ENCODE measurements at regions not wholly inside any gene's neighbourhood (a gene's known extent, or its start where the extent isn't known, plus 50 kb on each side); places are given as distances from the start of the nearest gene placed in this dataset.

DNA sequence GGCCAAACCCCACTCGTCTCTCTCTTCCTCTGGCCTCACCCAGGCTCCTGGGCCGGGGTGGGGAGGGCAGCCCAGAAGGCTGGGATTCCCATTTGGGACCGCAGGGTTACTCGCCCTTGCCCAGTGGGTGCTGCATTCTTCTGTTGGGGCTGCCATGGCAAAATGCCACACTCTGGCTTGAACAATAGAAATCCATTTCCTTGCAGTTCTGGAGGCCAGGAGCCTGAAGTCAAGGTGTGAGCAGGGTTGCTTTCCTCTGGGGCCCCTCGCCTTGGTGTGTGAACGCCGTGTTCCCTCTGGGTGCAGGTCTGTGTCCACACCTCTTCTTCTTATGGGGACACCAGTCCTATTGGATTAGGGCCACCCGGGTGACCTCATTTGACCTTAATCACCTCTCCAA lies 105.8 kb upstream of the GSE1 start:
- no peak overlapping the region for H3K27ac ChIP-seq (ENCODE audit: low read depth in 1 of 2, low read length in 2 of 2)
- no peak overlapping the region for H3K27ac Mint-ChIP-seq
- intact Hi-C loops (cut with micrococcal nuclease) = no loop called here
- no peak for DNase-seq
- no peaks in the 10 kb centered on the region for H3K36me3 Mint-ChIP-seq
- no peaks in the 10 kb centered on the region for H3K27me3 ChIP-seq (ENCODE audit: control insufficient read depth in 2 of 2, insufficient read depth in 2 of 2, low read length in 2 of 2)
- no peaks in the 10 kb centered on the region for H3K79me2 ChIP-seq (ENCODE audit: insufficient read depth, low read length)
- 85% methylated on average over 7 of the region's 8 CpGs for WGBS (ENCODE audit: insufficient coverage)
- no peaks in the 10 kb centered on the region for H3K4me1 Mint-ChIP-seq
- H3K9me3 ChIP-seq (replicated peaks in 1 of 2; ENCODE audit: control insufficient read depth in 1 of 2, insufficient read depth in 1 of 2, low read length in 2 of 2) = no peaks in the 10 kb centered on the region
- H3K9me3 Mint-ChIP-seq = no peaks in the 10 kb centered on the region
- no peak overlapping the region for H3K4me3 ChIP-seq (replicated peaks in 1 of 3; ENCODE audit: low read depth in 2 of 3, low read length in 3 of 3)
- no peaks in the 10 kb centered on the region for H3K36me3 ChIP-seq (replicated peaks in 1 of 2; ENCODE audit: control insufficient read depth in 1 of 2, insufficient read depth in 2 of 2, low read length in 2 of 2)
- no peaks in the 10 kb centered on the region for H4K20me1 ChIP-seq (ENCODE audit: insufficient read depth, low read length)
- TF ChIP-seq, protein P1, sequence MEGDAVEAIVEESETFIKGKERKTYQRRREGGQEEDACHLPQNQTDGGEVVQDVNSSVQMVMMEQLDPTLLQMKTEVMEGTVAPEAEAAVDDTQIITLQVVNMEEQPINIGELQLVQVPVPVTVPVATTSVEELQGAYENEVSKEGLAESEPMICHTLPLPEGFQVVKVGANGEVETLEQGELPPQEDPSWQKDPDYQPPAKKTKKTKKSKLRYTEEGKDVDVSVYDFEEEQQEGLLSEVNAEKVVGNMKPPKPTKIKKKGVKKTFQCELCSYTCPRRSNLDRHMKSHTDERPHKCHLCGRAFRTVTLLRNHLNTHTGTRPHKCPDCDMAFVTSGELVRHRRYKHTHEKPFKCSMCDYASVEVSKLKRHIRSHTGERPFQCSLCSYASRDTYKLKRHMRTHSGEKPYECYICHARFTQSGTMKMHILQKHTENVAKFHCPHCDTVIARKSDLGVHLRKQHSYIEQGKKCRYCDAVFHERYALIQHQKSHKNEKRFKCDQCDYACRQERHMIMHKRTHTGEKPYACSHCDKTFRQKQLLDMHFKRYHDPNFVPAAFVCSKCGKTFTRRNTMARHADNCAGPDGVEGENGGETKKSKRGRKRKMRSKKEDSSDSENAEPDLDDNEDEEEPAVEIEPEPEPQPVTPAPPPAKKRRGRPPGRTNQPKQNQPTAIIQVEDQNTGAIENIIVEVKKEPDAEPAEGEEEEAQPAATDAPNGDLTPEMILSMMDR (IDR thresholded peaks at IDR 0.05) = no peak
- H3K4me3 Mint-ChIP-seq = no peak overlapping the region
- H3K4me1 ChIP-seq (ENCODE audit: control insufficient read depth in 1 of 2, insufficient read depth in 2 of 2, low read length in 2 of 2) = no peaks in the 10 kb centered on the region
- H3K27me3 Mint-ChIP-seq (ENCODE audit: low read depth in 3 of 3) = peaks cover 0 to 4% (median 4%) of the 10 kb centered on the region in 3 donors
- H2AFZ ChIP-seq (ENCODE audit: insufficient read depth, low read depth, low read length, poor library complexity, severe bottlenecking) = no peak overlapping the region
- no peak overlapping the region for H3K4me2 ChIP-seq (replicated peaks; ENCODE audit: extremely low read depth, low read length, poor library complexity, severe bottlenecking)
- no peak overlapping the region for H3K9ac ChIP-seq (ENCODE audit: insufficient read depth, low read length, poor library complexity, severe bottlenecking)

DNA sequence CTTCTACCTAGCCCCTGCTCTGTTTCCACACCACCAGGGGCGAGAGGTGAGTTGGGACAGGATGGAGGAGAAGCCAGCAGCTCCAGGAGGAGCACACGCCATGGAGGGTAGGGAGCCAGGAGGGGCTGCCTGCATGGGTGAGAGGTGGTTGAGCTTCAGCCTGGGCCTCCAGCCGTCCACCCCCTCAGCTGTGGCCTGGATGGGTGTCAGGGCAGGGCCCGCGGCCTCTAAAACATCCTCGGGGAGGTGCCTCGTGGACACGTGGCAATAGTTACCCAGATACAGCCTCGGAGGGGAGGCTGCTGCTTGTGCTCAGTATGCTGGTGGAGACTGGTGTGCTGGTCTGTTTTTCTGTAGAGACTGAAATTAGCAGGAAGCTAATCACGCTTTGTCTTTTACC lies 104.7 kb upstream of the GSE1 start:
- no peaks in the 10 kb centered on the region for H3K9me3 Mint-ChIP-seq
- Histone ChIP-seq H3K36me3 (replicated peaks in 1 of 2; ENCODE audit: control insufficient read depth in 1 of 2, insufficient read depth in 2 of 2, low read length in 2 of 2) (no peaks in the 10 kb centered on the region), H3K27me3 (ENCODE audit: control insufficient read depth in 2 of 2, insufficient read depth in 2 of 2, low read length in 2 of 2) (no peaks in the 10 kb centered on the region), H3K79me2 (ENCODE audit: insufficient read depth, low read length) (no peaks in the 10 kb centered on the region), H3K4me1 (ENCODE audit: control insufficient read depth in 1 of 2, insufficient read depth in 2 of 2, low read length in 2 of 2) (no peaks in the 10 kb centered on the region), H3K4me2 (replicated peaks; ENCODE audit: extremely low read depth, low read length, poor library complexity, severe bottlenecking) (no peak overlapping the region), H2AFZ (ENCODE audit: insufficient read depth, low read depth, low read length, poor library complexity, severe bottlenecking) (no peak overlapping the region), H3K4me3 (replicated peaks in 1 of 3; ENCODE audit: low read depth in 2 of 3, low read length in 3 of 3) (no peak overlapping the region), H3K27ac (ENCODE audit: low read depth in 1 of 2, low read length in 2 of 2) (no peak overlapping the region), H4K20me1 (ENCODE audit: insufficient read depth, low read length) (no peaks in the 10 kb centered on the region), H3K9ac (ENCODE audit: insufficient read depth, low read length, poor library complexity, severe bottlenecking) (no peak overlapping the region), H3K9me3 (replicated peaks in 1 of 2; ENCODE audit: control insufficient read depth in 1 of 2, insufficient read depth in 1 of 2, low read length in 2 of 2) (no peaks in the 10 kb centered on the region)
- intact Hi-C loops (cut with micrococcal nuclease) = no loop called here
- no peak for DNase-seq
- no peaks in the 10 kb centered on the region for H3K36me3 Mint-ChIP-seq
- TF ChIP-seq, protein P1 (IDR thresholded peaks at IDR 0.05) = no peak
- H3K27me3 Mint-ChIP-seq (ENCODE audit: low read depth in 3 of 3) = peaks cover 1 to 6% (median 4%) of the 10 kb centered on the region in 3 donors
- H3K27ac Mint-ChIP-seq = peak overlapping the region in 1 of 7 donors; percentile 31
- H3K4me3 Mint-ChIP-seq = no peak overlapping the region
- H3K4me1 Mint-ChIP-seq = no peaks in the 10 kb centered on the region
- WGBS (ENCODE audit: insufficient coverage) = 95% methylated on average over 9 of the region's 10 CpGs

All from CD14-positive monocyte (primary cell).